ENCODE measurements at regions not wholly inside any gene's neighbourhood (a gene's known extent, or its start where the extent isn't known, plus 50 kb on each side); places are given as distances from the start of the nearest gene placed in this dataset.
"Not testable (repeated sequence)": the region's sequence is repeated elsewhere in the genome, so short reads cannot be mapped to it uniquely, and the experiment has no call there.

GRCh38 chr11:29050962-29051361 lies 942.8 kb downstream of the METTL15 start:
- not testable (repeated sequence) for DNase-seq (ENCODE audit: low spot score)

- no peak for DNase-seq (ENCODE audit: low spot score)
Observed at GRCh38 chr11:29040489-29040888, 932.3 kb downstream of the METTL15 start.

GRCh38 chr11:29032384-29033149 lies 924.4 kb downstream of the METTL15 start:
- no peak for DNase-seq (ENCODE audit: low spot score)

- no peak for DNase-seq (ENCODE audit: low spot score)
Observed at GRCh38 chr11:29029452-29029851, 921.3 kb downstream of the METTL15 start.

- DNase-seq (ENCODE audit: low spot score), result no peak
Observed at GRCh38 chr11:29027436-29027835, 919.2 kb downstream of the METTL15 start.

- DNase-seq (ENCODE audit: low spot score), result no peak
Observed at GRCh38 chr11:29026286-29026685, 918.1 kb downstream of the METTL15 start.

GRCh38 chr11:29025001-29025400 lies 916.8 kb downstream of the METTL15 start:
- DNase-seq (ENCODE audit: low spot score), result no peak

- DNase-seq (ENCODE audit: low spot score), result no peak
Observed at GRCh38 chr11:29024386-29024785, 916.2 kb downstream of the METTL15 start.

GRCh38 chr11:29023761-29024160 lies 915.6 kb downstream of the METTL15 start:
- DNase-seq (ENCODE audit: low spot score), result no peak

GRCh38 chr11:29022676-29023075 lies 914.5 kb downstream of the METTL15 start:
- DNase-seq (ENCODE audit: low spot score), result no peak

- DNase-seq (ENCODE audit: low spot score), result no peak
Observed at GRCh38 chr11:29019960-29020683, 911.9 kb downstream of the METTL15 start.

GRCh38 chr11:29018631-29019030 lies 910.4 kb downstream of the METTL15 start:
- DNase-seq (ENCODE audit: low spot score), result no peak

GRCh38 chr11:29017941-29018340 lies 909.8 kb downstream of the METTL15 start:
- DNase-seq (ENCODE audit: low spot score), result no peak

GRCh38 chr11:29012507-29012906 lies 904.3 kb downstream of the METTL15 start:
- DNase-seq (ENCODE audit: low spot score), result no peak

GRCh38 chr11:29009426-29009825 lies 901.2 kb downstream of the METTL15 start:
- no peak for DNase-seq (ENCODE audit: low spot score)

- no peak for DNase-seq (ENCODE audit: low spot score)
Observed at GRCh38 chr11:29008481-29008880, 900.3 kb downstream of the METTL15 start.

- DNase-seq (ENCODE audit: low spot score), result no peak
Observed at GRCh38 chr11:29006668-29007067, 898.5 kb downstream of the METTL15 start.

- no peak for DNase-seq (ENCODE audit: low spot score)
Observed at GRCh38 chr11:29005401-29005980, 897.3 kb downstream of the METTL15 start.

- no peak for DNase-seq (ENCODE audit: low spot score)
Observed at GRCh38 chr11:29002816-29003215, 894.6 kb downstream of the METTL15 start.

GRCh38 chr11:28999620-29000019 lies 891.4 kb downstream of the METTL15 start:
- no peak for DNase-seq (ENCODE audit: low spot score)

- no peak for DNase-seq (ENCODE audit: low spot score)
Observed at GRCh38 chr11:28992996-28993395, 884.8 kb downstream of the METTL15 start.

GRCh38 chr11:28984231-28984630 lies 876.0 kb downstream of the METTL15 start:
- no peak for DNase-seq (ENCODE audit: low spot score)

GRCh38 chr11:28983780-28984179 lies 875.6 kb downstream of the METTL15 start:
- no peak for DNase-seq (ENCODE audit: low spot score)

Data from CD4-positive, alpha-beta T cell treated with Interleukin-15 for 4 hours (primary cell).